ENCODE measurements at regions not wholly inside any gene's neighbourhood (a gene's known extent, or its start where the extent isn't known, plus 50 kb on each side); places are given as distances from the start of the nearest gene placed in this dataset.

DNA sequence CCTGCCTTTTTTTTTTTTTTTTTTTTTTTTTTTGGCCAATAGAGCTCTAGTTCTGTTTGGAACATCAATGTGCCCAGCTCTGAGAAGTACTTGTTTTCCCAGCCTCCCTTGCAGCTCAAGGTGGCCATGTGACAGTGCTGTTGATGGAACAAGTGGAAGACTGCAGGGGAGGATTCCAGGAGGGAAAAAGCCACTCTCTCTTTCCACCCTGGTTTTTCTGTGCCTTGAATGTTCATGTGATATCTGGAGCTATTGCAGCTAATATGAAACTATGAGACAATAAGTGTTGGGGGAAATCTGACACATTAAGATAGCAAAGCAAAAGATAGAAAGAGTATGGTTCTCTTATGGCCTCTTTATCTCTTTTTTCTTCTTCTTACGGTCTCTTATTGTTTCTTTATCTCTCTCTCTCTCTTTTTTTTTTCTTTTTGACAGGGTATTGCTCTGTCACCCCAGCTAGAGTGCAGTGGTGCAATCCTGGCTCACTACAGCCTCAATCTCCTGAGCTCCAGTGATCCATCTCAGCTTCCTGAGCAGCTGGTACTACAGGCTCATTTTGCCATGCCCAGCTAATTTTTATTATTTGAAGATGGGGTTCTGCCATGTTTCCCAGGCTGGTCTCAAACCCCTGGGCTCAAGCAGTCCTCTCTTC is 192.0 kb upstream of the LNX1 start:
- H3K27ac ChIP-seq (ENCODE audit: low read depth, low read length, poor library complexity, severe bottlenecking), result no peak overlapping the region
- BruUV-seq (replicated peaks), result no TSS peak
- no peak for DNase-seq (ENCODE audit: low spot score)
- no peak overlapping the region for H3K4me3 ChIP-seq (ENCODE audit: low read depth, low read length, poor library complexity, severe bottlenecking)
- TF ChIP-seq, protein P1, sequence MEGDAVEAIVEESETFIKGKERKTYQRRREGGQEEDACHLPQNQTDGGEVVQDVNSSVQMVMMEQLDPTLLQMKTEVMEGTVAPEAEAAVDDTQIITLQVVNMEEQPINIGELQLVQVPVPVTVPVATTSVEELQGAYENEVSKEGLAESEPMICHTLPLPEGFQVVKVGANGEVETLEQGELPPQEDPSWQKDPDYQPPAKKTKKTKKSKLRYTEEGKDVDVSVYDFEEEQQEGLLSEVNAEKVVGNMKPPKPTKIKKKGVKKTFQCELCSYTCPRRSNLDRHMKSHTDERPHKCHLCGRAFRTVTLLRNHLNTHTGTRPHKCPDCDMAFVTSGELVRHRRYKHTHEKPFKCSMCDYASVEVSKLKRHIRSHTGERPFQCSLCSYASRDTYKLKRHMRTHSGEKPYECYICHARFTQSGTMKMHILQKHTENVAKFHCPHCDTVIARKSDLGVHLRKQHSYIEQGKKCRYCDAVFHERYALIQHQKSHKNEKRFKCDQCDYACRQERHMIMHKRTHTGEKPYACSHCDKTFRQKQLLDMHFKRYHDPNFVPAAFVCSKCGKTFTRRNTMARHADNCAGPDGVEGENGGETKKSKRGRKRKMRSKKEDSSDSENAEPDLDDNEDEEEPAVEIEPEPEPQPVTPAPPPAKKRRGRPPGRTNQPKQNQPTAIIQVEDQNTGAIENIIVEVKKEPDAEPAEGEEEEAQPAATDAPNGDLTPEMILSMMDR (conservative IDR thresholded peaks at IDR 0.05; ENCODE audit: low read depth, low read length), result no peak
- TF ChIP-seq EZH2 (IDR thresholded peaks at IDR 0.05; ENCODE audit: borderline replicate concordance, low read depth, low read length, poor library complexity, severe bottlenecking), result no peak
- no peaks in the 10 kb centered on the region for H3K4me1 ChIP-seq (ENCODE audit: insufficient read depth, low read length, poor library complexity, severe bottlenecking)
- H3K27me3 ChIP-seq (replicated peaks; ENCODE audit: insufficient read depth, low read depth, low read length, poor library complexity), result no peaks in the 10 kb centered on the region
- ChIA-PET POLR2A (ENCODE audit: low non-redundant PET) (no interaction called here), CTCF (no interaction called here)
- intact Hi-C loops (cut with micrococcal nuclease; ENCODE audit: unreplicated experiment), result no loop called here
- no peaks in the 10 kb centered on the region for H3K9me3 ChIP-seq (ENCODE audit: low read depth, low read length, poor library complexity, severe bottlenecking)
- no peaks in the 10 kb centered on the region for H3K36me3 ChIP-seq (ENCODE audit: insufficient read depth, low read length, poor library complexity, severe bottlenecking)

DNA sequence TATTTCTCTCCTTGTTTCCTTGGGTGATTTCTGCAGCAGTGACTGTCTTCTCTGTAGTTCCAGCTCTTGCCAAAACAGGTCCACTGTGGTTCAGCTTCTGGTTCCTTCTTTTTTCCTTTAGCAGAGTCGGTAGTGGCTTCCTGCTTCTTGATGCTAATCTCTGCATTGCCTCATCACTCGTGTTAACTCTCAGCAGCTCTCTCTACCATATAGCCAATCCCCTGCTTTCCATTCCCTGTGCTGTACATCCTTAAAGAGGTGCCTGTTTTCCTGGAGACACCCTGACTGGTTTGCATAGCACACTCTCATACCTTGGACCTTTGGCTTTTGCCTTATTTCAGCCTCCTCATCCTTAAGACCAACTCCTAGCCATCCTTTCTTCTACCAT is 191.2 kb upstream of the LNX1 start:
- intact Hi-C loops (cut with micrococcal nuclease; ENCODE audit: unreplicated experiment), result no loop called here
- POLR2A ChIA-PET (ENCODE audit: low non-redundant PET), result no interaction called here
- TF ChIP-seq EZH2 (IDR thresholded peaks at IDR 0.05; ENCODE audit: borderline replicate concordance, low read depth, low read length, poor library complexity, severe bottlenecking), result no peak
- TF ChIP-seq, protein P1 (conservative IDR thresholded peaks at IDR 0.05; ENCODE audit: low read depth, low read length), result no peak
- Histone ChIP-seq H3K27ac (ENCODE audit: low read depth, low read length, poor library complexity, severe bottlenecking) (no peak overlapping the region), H3K27me3 (replicated peaks; ENCODE audit: insufficient read depth, low read depth, low read length, poor library complexity) (no peaks in the 10 kb centered on the region), H3K4me1 (ENCODE audit: insufficient read depth, low read length, poor library complexity, severe bottlenecking) (no peaks in the 10 kb centered on the region), H3K9me3 (ENCODE audit: low read depth, low read length, poor library complexity, severe bottlenecking) (no peaks in the 10 kb centered on the region), H3K36me3 (ENCODE audit: insufficient read depth, low read length, poor library complexity, severe bottlenecking) (no peaks in the 10 kb centered on the region), H3K4me3 (ENCODE audit: low read depth, low read length, poor library complexity, severe bottlenecking) (no peak overlapping the region)
- no TSS peak for BruUV-seq (replicated peaks)
- CTCF ChIA-PET, result no interaction called here
- no peak for DNase-seq (ENCODE audit: low spot score)

DNA sequence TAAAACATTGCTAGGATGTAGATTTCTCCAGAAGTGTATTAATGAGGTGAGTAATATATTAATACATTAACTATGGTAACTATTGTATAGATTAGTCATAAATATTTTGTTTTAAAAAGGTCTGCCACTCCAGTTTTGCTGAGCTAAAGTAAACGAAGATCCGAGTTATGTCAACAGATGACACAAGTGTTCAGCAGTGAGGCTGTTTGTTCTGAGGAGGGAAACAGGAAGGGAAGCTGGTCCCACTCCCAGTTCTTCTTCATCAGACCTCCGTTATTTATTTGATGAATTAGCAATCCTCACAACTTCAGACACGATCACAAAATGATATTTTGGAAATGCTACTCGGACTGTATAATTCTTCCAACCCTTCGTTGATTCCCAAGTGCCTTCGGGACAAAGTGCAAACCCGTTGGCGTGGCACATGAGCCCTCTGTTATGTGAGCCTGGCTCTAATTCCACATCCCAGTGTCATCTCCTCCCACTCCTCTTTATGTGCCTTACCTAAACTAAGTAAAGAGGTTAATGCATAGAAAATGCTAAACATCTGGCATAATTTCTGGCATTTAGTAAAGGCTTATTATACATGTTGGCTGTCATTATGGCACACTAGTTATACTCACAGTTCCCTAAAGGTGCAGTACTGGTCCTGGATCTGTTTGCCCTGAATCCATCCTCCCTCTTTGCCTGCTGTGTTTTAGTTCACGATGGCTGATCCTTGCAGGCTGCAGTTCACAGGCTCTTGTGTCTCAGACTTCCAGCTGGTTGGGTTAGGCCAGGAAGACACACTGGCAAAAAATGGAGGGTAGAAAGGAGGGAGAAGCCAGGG is 190.6 kb upstream of the LNX1 start:
- BruUV-seq (replicated peaks), result no TSS peak
- TF ChIP-seq EZH2 (IDR thresholded peaks at IDR 0.05; ENCODE audit: borderline replicate concordance, low read depth, low read length, poor library complexity, severe bottlenecking), result no peak
- TF ChIP-seq, protein P1 (conservative IDR thresholded peaks at IDR 0.05; ENCODE audit: low read depth, low read length), result no peak
- intact Hi-C loops (cut with micrococcal nuclease; ENCODE audit: unreplicated experiment), result no loop called here
- Histone ChIP-seq H3K27ac (ENCODE audit: low read depth, low read length, poor library complexity, severe bottlenecking) (no peak overlapping the region), H3K9me3 (ENCODE audit: low read depth, low read length, poor library complexity, severe bottlenecking) (no peaks in the 10 kb centered on the region), H3K36me3 (ENCODE audit: insufficient read depth, low read length, poor library complexity, severe bottlenecking) (no peaks in the 10 kb centered on the region), H3K4me3 (ENCODE audit: low read depth, low read length, poor library complexity, severe bottlenecking) (no peak overlapping the region), H3K27me3 (replicated peaks; ENCODE audit: insufficient read depth, low read depth, low read length, poor library complexity) (no peaks in the 10 kb centered on the region), H3K4me1 (ENCODE audit: insufficient read depth, low read length, poor library complexity, severe bottlenecking) (no peaks in the 10 kb centered on the region)
- ChIA-PET POLR2A (ENCODE audit: low non-redundant PET) (no interaction called here), CTCF (no interaction called here)
- DNase-seq (ENCODE audit: low spot score), result no peak
